Esophagus squamous epithelium (tissue), 4 donors: ENCODE measurements at regions not wholly inside any gene's neighbourhood (a gene's known extent, or its start where the extent isn't known, plus 50 kb on each side); places are given as distances from the start of the nearest gene placed in this dataset.

Source experiments
- CTCF ChIP-seq, 6 experiments: fragments of 450-650 bp in 4 of 6; fragments of 200-600 bp in 2 of 6; sonication (generic) in 2 of 6; IDR thresholded peaks; one replicate each; pipeline ENCODE4 v1.5.1; 2016 to 2019; ENCODE audit warnings: antibody characterized with exemption in 6 of 6, mild to moderate bottlenecking in 4 of 6, moderate library complexity in 4 of 6
- POLR2A ChIP-seq, 4 donors: fragments of 450-650 bp; IDR thresholded peaks; one replicate each; pipeline ENCODE4 v1.6.1; 2017; ENCODE audit warnings: antibody characterized with exemption in 4 of 4, mild to moderate bottlenecking in 4 of 4, moderate library complexity in 3 of 4

- no peak for TF ChIP-seq CTCF (IDR thresholded peaks at IDR 0.05)
- TF ChIP-seq POLR2A (IDR thresholded peaks at IDR 0.05) = no peak
These were observed 116.4 kb downstream of the LARP7 start for GRCh38 chr4:112753333-112753732.
